ENCODE measurements at regions not wholly inside any gene's neighbourhood (a gene's known extent, or its start where the extent isn't known, plus 50 kb on each side); places are given as distances from the start of the nearest gene placed in this dataset.

- DNase-seq (ENCODE audit: low read depth in 2 of 2): no peak
Measured at GRCh38 chr2:221042926-221043325, 529.2 kb downstream of the EPHA4 start.

- no peak for DNase-seq (ENCODE audit: low read depth in 2 of 2)
Measured at GRCh38 chr2:221044781-221045180, 527.3 kb downstream of the EPHA4 start.

- DNase-seq (ENCODE audit: low read depth in 2 of 2): no peak
Measured at GRCh38 chr2:221050020-221050795, 521.9 kb downstream of the EPHA4 start.

- no peak for DNase-seq (ENCODE audit: low read depth in 2 of 2)
Measured at GRCh38 chr2:221051162-221051561, 520.9 kb downstream of the EPHA4 start.

GRCh38 chr2:221060376-221060775 is 511.7 kb downstream of the EPHA4 start:
- no peak for DNase-seq (ENCODE audit: low read depth in 2 of 2)

GRCh38 chr2:221063568-221063967 is 508.5 kb downstream of the EPHA4 start:
- no peak for DNase-seq (ENCODE audit: low read depth in 2 of 2)

GRCh38 chr2:221064058-221064854 is 507.8 kb downstream of the EPHA4 start:
- DNase-seq (ENCODE audit: low read depth in 2 of 2): no peak

GRCh38 chr2:221064880-221065279 is 507.2 kb downstream of the EPHA4 start:
- DNase-seq (ENCODE audit: low read depth in 2 of 2): no peak

GRCh38 chr2:221068123-221068522 is 504.0 kb downstream of the EPHA4 start:
- no peak for DNase-seq (ENCODE audit: low read depth in 2 of 2)

GRCh38 chr2:221070106-221070505 is 502.0 kb downstream of the EPHA4 start:
- no peak for DNase-seq (ENCODE audit: low read depth in 2 of 2)

GRCh38 chr2:221073326-221074049 is 498.6 kb downstream of the EPHA4 start:
- DNase-seq (ENCODE audit: low read depth in 2 of 2): no peak

- DNase-seq (ENCODE audit: low read depth in 2 of 2): no peak
Measured at GRCh38 chr2:221074238-221074637, 497.9 kb downstream of the EPHA4 start.

GRCh38 chr2:221075203-221075602 is 496.9 kb downstream of the EPHA4 start:
- no peak for DNase-seq (ENCODE audit: low read depth in 2 of 2)

GRCh38 chr2:221077251-221077650 is 494.9 kb downstream of the EPHA4 start:
- no peak for DNase-seq (ENCODE audit: low read depth in 2 of 2)

GRCh38 chr2:221077799-221078198 is 494.3 kb downstream of the EPHA4 start:
- DNase-seq (ENCODE audit: low read depth in 2 of 2): no peak

GRCh38 chr2:221085341-221085900 is 486.7 kb downstream of the EPHA4 start:
- DNase-seq (ENCODE audit: low read depth in 2 of 2): no peak

- no peak for DNase-seq (ENCODE audit: low read depth in 2 of 2)
Measured at GRCh38 chr2:221085936-221086335, 486.2 kb downstream of the EPHA4 start.

GRCh38 chr2:221087779-221088178 is 484.3 kb downstream of the EPHA4 start:
- no peak for DNase-seq (ENCODE audit: low read depth in 2 of 2)

- no peak for DNase-seq (ENCODE audit: low read depth in 2 of 2)
Measured at GRCh38 chr2:221088506-221088905, 483.6 kb downstream of the EPHA4 start.

GRCh38 chr2:221095356-221095755 is 476.7 kb downstream of the EPHA4 start:
- no peak for DNase-seq (ENCODE audit: low read depth in 2 of 2)

- DNase-seq (ENCODE audit: low read depth in 2 of 2): no peak
Measured at GRCh38 chr2:221096706-221097567, 475.2 kb downstream of the EPHA4 start.
